Testis (tissue), 2 donors: ENCODE measurements at regions not wholly inside any gene's neighbourhood (a gene's known extent, or its start where the extent isn't known, plus 50 kb on each side); places are given as distances from the start of the nearest gene placed in this dataset.

ENCODE experiments used
- POLR2A ChIP-seq: fragments of 450-650 bp; IDR thresholded peaks from one replicate; pipeline ENCODE4 v1.6.1; 2017; ENCODE audit warnings: antibody characterized with exemption, mild to moderate bottlenecking, moderate library complexity
- TF ChIP-seq, protein P1 (sequence below), 3 experiments: fragments of 450-650 bp in 2 of 3; fragments of 200-600 bp in 1 of 3; sonication (generic) in 1 of 3; IDR thresholded peaks; one replicate each; pipeline ENCODE4 v1.5.1; 2016 to 2019; ENCODE audit warnings: antibody characterized with exemption in 3 of 3, mild to moderate bottlenecking in 2 of 3, moderate library complexity in 1 of 3

- TF ChIP-seq, protein P1, sequence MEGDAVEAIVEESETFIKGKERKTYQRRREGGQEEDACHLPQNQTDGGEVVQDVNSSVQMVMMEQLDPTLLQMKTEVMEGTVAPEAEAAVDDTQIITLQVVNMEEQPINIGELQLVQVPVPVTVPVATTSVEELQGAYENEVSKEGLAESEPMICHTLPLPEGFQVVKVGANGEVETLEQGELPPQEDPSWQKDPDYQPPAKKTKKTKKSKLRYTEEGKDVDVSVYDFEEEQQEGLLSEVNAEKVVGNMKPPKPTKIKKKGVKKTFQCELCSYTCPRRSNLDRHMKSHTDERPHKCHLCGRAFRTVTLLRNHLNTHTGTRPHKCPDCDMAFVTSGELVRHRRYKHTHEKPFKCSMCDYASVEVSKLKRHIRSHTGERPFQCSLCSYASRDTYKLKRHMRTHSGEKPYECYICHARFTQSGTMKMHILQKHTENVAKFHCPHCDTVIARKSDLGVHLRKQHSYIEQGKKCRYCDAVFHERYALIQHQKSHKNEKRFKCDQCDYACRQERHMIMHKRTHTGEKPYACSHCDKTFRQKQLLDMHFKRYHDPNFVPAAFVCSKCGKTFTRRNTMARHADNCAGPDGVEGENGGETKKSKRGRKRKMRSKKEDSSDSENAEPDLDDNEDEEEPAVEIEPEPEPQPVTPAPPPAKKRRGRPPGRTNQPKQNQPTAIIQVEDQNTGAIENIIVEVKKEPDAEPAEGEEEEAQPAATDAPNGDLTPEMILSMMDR (IDR thresholded peaks at IDR 0.05), result peak in 2 of 3 experiments; percentile 19 to 42
- TF ChIP-seq POLR2A, result no peak
Measured at GRCh38 chr1:112298558-112298957, 97.5 kb upstream of the CTTNBP2NL start.
